HFFc6 (cell line): ENCODE measurements at regions not wholly inside any gene's neighbourhood (a gene's known extent, or its start where the extent isn't known, plus 50 kb on each side); places are given as distances from the start of the nearest gene placed in this dataset.
"Not testable (repeated sequence)": the region's sequence is repeated elsewhere in the genome, so short reads cannot be mapped to it uniquely, and the experiment has no call there.

Source experiments
- DNase-seq: peaks from one replicate; pipeline ENCODE4 v3.0.0-alpha.2; 2018
- H3K27ac Mint-ChIP-seq: 2 replicates; pipeline ENCODE4 v1.8.0; 2020; ENCODE audit warnings: mild to moderate bottlenecking, mixed read lengths
- H3K27me3 Mint-ChIP-seq: 2 replicates; pipeline ENCODE4 v1.8.0; 2021; ENCODE audit warnings: mild to moderate bottlenecking, moderate library complexity, mixed read lengths; ENCODE audit not compliant: insufficient read depth
- H3K36me3 Mint-ChIP-seq: 2 replicates; pipeline ENCODE4 v1.8.0; 2021; ENCODE audit warnings: low read depth, mixed read lengths
- H3K4me1 Mint-ChIP-seq: 2 replicates; pipeline ENCODE4 v1.8.0; 2020; ENCODE audit warnings: low read depth, mixed read lengths
- H3K4me3 Mint-ChIP-seq: 2 replicates; pipeline ENCODE4 v1.8.0; 2020; ENCODE audit warnings: mild to moderate bottlenecking, moderate library complexity, mixed read lengths
- H3K9me3 Mint-ChIP-seq: 2 replicates; pipeline ENCODE4 v1.8.0; 2020; ENCODE audit warnings: mild to moderate bottlenecking, mixed read lengths
- CTCF ChIP-seq: fragments of 200-600 bp; sonication (generic); IDR thresholded peaks from 2 replicates; pipeline ENCODE4 v1.5.0; 2021; ENCODE audit warnings: antibody characterized with exemption, mild to moderate bottlenecking

GRCh38 chr3:82586414-82586813 lies 825.0 kb upstream of the GBE1 start:
- Mint-ChIP-seq H3K27me3 (no peaks in the 10 kb centered on the region), H3K9me3 (peaks cover 17% of the 10 kb centered on the region), H3K4me1 (no peaks in the 10 kb centered on the region), H3K27ac (no peak overlapping the region), H3K4me3 (no peak overlapping the region), H3K36me3 (no peaks in the 10 kb centered on the region)
- TF ChIP-seq CTCF, result no peak
- DNase-seq, result no peak

DNA sequence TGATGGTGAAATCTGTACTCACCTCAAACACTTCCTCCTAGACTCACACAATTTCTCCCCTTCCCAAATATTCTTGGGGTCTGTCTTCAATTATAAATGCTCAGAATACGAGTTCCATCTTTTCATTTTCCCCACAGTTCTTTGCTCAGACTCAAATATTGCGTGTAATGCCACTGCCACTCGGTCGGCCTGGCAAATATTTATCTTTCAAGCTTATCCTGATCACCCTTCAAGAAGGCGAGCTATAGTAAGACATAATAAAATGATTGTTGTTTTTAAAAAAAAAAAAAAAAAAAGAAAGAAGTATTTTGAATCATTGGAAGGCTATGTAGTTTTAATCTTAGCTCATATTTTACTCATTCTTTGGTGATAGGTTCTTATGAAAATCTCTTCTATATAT lies 824.6 kb upstream of the GBE1 start:
- not testable (repeated sequence) for H3K4me1 Mint-ChIP-seq, H3K4me3 Mint-ChIP-seq, H3K27me3 Mint-ChIP-seq, DNase-seq, H3K36me3 Mint-ChIP-seq, H3K27ac Mint-ChIP-seq
- H3K9me3 Mint-ChIP-seq, result peaks cover 16% of the 10 kb centered on the region

- not testable (repeated sequence) for H3K4me3 Mint-ChIP-seq, H3K4me1 Mint-ChIP-seq, DNase-seq, H3K36me3 Mint-ChIP-seq, H3K27me3 Mint-ChIP-seq, H3K27ac Mint-ChIP-seq
- H3K9me3 Mint-ChIP-seq, result peaks cover 14% of the 10 kb centered on the region; the same call in 1 of the 2 replicates
Measured at GRCh38 chr3:82585591-82585990, 824.1 kb upstream of the GBE1 start.

GRCh38 chr3:82584861-82585260 lies 823.4 kb upstream of the GBE1 start:
- not testable (repeated sequence) for H3K27ac Mint-ChIP-seq, H3K27me3 Mint-ChIP-seq, DNase-seq, H3K36me3 Mint-ChIP-seq, H3K4me1 Mint-ChIP-seq, H3K4me3 Mint-ChIP-seq
- peaks cover 13% of the 10 kb centered on the region; the same call in 1 of the 2 replicates for H3K9me3 Mint-ChIP-seq

DNA sequence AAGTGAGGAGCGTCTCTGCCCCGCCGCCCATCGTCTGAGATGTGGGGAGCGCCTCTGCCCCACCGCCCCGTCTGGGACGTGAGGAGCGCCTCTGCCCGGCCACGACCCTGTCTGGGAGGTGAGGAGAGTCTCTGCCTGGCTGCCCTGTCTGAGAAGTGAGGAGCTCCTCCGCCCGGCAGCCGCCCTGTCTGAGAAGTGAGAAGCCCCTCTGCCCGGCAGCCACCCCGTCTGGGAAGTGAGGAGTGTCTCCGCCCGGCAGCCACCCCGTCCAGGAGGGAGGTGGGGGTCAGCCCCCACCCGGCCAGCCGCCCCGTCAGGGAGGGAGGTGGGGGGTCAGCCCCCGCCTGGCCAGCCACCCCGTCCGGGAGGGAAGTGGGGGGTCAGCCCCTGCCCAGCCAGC lies 823.0 kb upstream of the GBE1 start:
- not testable (repeated sequence) for H3K36me3 Mint-ChIP-seq, DNase-seq, H3K4me1 Mint-ChIP-seq, H3K27ac Mint-ChIP-seq, H3K27me3 Mint-ChIP-seq, H3K4me3 Mint-ChIP-seq
- peaks cover 10% of the 10 kb centered on the region; the same call in 1 of the 2 replicates for H3K9me3 Mint-ChIP-seq

DNA sequence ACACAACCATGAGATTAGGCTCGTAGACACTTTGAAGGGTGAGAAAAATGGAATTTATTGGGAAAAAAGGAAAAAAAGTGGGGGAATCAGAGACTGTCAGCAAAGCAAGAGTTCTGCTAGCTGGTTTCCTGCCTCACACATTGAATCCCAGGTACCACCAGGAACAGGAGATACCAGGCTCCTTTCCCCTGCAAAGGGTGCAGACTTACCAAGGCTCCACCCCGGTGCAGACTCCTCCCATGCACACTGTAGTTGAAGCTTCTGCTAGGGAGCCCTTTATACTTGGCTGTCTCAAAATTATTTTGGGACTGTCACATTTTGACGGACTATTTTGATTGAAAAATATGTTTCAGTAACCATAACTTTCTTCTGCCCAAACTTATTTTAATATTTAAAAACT lies 819.9 kb upstream of the GBE1 start:
- Mint-ChIP-seq H3K27me3 (no peaks in the 10 kb centered on the region), H3K27ac (no peak overlapping the region), H3K36me3 (no peaks in the 10 kb centered on the region), H3K4me3 (no peak overlapping the region), H3K4me1 (no peaks in the 10 kb centered on the region), H3K9me3 (peaks cover 20% of the 10 kb centered on the region)
- no peak for DNase-seq
- no peak for TF ChIP-seq CTCF

DNA sequence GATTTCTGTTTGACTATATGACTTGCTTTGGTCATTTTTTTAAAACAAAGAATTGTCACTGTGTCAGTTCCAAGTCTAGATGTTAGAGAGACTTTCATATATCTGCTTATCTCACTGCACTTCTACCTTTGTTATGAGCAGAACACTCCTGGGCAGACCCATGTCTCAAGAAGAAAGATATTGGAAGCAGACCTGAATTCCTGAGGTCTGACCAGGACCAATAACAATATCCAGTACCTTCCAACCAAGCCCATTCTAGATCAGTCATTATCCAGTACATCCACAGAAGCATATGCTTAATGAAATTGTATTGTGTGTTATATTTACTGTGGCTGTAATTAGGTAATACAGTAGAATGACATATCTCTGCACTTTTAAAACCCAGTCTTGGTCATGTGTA lies 811.3 kb upstream of the GBE1 start:
- TF ChIP-seq CTCF, result no peak
- Mint-ChIP-seq H3K27ac (no peak overlapping the region), H3K9me3 (peaks cover 22% of the 10 kb centered on the region), H3K4me3 (no peak overlapping the region), H3K27me3 (no peaks in the 10 kb centered on the region), H3K4me1 (no peaks in the 10 kb centered on the region), H3K36me3 (no peaks in the 10 kb centered on the region)
- DNase-seq, result no peak

DNA sequence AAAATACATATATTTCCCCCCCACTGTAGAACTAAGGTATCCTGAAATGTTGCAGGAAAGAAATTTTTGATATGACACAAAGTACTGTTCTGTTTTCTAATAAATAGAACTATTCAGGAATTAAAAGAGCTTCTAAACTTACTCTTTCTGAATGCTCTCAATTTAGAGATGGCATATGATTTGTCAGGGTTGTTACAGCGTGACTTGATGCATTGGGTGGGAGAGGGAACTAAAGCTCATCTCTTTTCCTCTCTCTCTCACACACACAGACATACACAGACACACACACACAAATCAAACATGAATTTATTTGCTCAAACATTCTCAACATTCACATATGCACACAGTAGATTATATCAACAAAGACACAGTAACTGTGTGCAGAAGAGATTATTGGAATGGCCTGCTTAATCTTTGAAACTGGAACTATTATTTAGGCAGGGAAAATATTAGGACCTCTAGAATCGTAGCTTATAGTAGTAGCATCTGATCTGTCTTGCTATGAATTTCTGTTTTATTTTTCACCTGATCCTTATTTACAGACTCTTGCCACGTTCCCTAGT lies 807.4 kb upstream of the GBE1 start:
- Mint-ChIP-seq H3K4me1 (no peaks in the 10 kb centered on the region), H3K36me3 (no peaks in the 10 kb centered on the region), H3K27ac (no peak overlapping the region), H3K4me3 (no peak overlapping the region), H3K9me3 (peaks cover 32% of the 10 kb centered on the region), H3K27me3 (no peaks in the 10 kb centered on the region)
- no peak for TF ChIP-seq CTCF
- no peak for DNase-seq
